Ovary (tissue), 7 donors: ENCODE measurements at regions not wholly inside any gene's neighbourhood (a gene's known extent, or its start where the extent isn't known, plus 50 kb on each side); places are given as distances from the start of the nearest gene placed in this dataset.

ENCODE experiments used
- DNase-seq, 5 donors: peaks; one replicate each; pipeline ENCODE4 v3.0.0-alpha.2; 2019 to 2020
- H3K27ac ChIP-seq, 2 donors: fragments of 200-600 bp; one replicate each; pipeline versions ENCODE4 v1.5.1 to v1.8.0; 2019 to 2022
- H3K27me3 ChIP-seq: fragments of 200-600 bp; one replicate; pipeline ENCODE4 v1.8.0; 2022
- H3K36me3 ChIP-seq: fragments of 200-600 bp; sonication (generic); one replicate; pipeline ENCODE4 v1.5.1; 2019
- H3K4me1 ChIP-seq: one replicate; pipeline ENCODE4 v1.8.1; 2013; ENCODE audit warnings: mild to moderate bottlenecking, moderate library complexity; ENCODE audit not compliant: insufficient read depth
- H3K4me3 ChIP-seq: fragments of 200-600 bp; sonication (generic); one replicate; pipeline ENCODE4 v1.5.1; 2017
- H3K9me3 ChIP-seq, 2 donors: fragments of 200-600 bp in 1 of 2; sonication (generic) in 1 of 2; one replicate each; pipeline versions ENCODE4 v1.5.1 to v1.8.1; 2013 to 2019; ENCODE audit warnings: mild to moderate bottlenecking in 1 of 2, moderate library complexity in 1 of 2
- CTCF ChIP-seq, 3 donors: fragments of 450-650 bp in 2 of 3; fragments of 200-600 bp in 1 of 3; IDR thresholded peaks; one replicate each; pipeline versions ENCODE4 v1.5.1 to v1.8.0; 2016 to 2022; ENCODE audit warnings: antibody characterized with exemption in 3 of 3, mild to moderate bottlenecking in 1 of 3
- EP300 ChIP-seq: sonication (generic); formaldehyde crosslinking; IDR thresholded peaks from one replicate; pipeline ENCODE4 v1.6.1; 2017; ENCODE audit warnings: antibody characterized with exemption
- POLR2A ChIP-seq: fragments of 450-650 bp; IDR thresholded peaks from one replicate; pipeline ENCODE4 v1.6.1; 2017; ENCODE audit warnings: antibody characterized with exemption, mild to moderate bottlenecking, moderate library complexity
- WGBS, 3 donors: extraction: QIAGEN DNeasy Blood & Tissue Kit in 1 of 3; methylation state at CpG; one replicate each; pipeline versions ENCODE4 v1.1.5 to v1.1.7; 2013 to 2017; 5-methylcytosine and 5-hydroxymethylcytosine counted together
- intact Hi-C, 4 donors: fragments of 100-400 bp; cut with DNase I; formaldehyde crosslinking; loops; one replicate each; pipeline versions ENCODE4 v1.11.0 to v1.15.1; 2022 to 2023
- donor health status: DM: no; HTN: no; CAD: no; lungs with moderate emphysema.
- donor health status: DM: no; HTN: no; CAD: no.
- donor health status: Bipolar disorder and iron deficiency.
- donor health status: DM: no; HTN: no; CAD: no.
- donor health status: DM: yes; HTN: yes; CAD: no.

GRCh38 chr7:61576-62360 is 130.6 kb upstream of the FAM20C start:
- WGBS, 3 donors, result 76 to 87% (median 81%) methylated on average over 18 of the region's 18 CpGs
- no peaks in the 10 kb centered on the region for H3K4me1 ChIP-seq
- H3K27ac ChIP-seq, result no peak overlapping the region
- peak in 2 of 5 donors; percentile 13 to 22 for DNase-seq
- intact Hi-C loops, result no loop called here
- no peaks in the 10 kb centered on the region for H3K9me3 ChIP-seq
- no peaks in the 10 kb centered on the region for H3K36me3 ChIP-seq
- no peak for TF ChIP-seq EP300
- no peak for TF ChIP-seq POLR2A
- TF ChIP-seq CTCF (IDR thresholded peaks at IDR 0.05), result no peak
- no peaks in the 10 kb centered on the region for H3K27me3 ChIP-seq
- H3K4me3 ChIP-seq, result no peak overlapping the region

- Histone ChIP-seq H3K27me3 (no peaks in the 10 kb centered on the region), H3K4me3 (no peak overlapping the region), H3K9me3 (no peaks in the 10 kb centered on the region), H3K4me1 (no peaks in the 10 kb centered on the region), H3K36me3 (no peaks in the 10 kb centered on the region), H3K27ac (no peak overlapping the region)
- intact Hi-C loops, result no loop called here
- WGBS, 3 donors, result 92 to 95% (median 92%) methylated on average over 26 of the region's 26 CpGs
- TF ChIP-seq POLR2A (no peak), CTCF (IDR thresholded peaks at IDR 0.05) (no peak), EP300 (no peak)
- peak in 2 of 5 donors; percentile 10 to 29 for DNase-seq
Measured at GRCh38 chr7:62361-63116, 129.8 kb upstream of the FAM20C start.

GRCh38 chr7:63117-63480 is 129.3 kb upstream of the FAM20C start:
- no peaks in the 10 kb centered on the region for H3K36me3 ChIP-seq
- H3K27me3 ChIP-seq, result no peaks in the 10 kb centered on the region
- TF ChIP-seq POLR2A (no peak), EP300 (no peak), CTCF (IDR thresholded peaks at IDR 0.05) (no peak)
- H3K9me3 ChIP-seq, result no peaks in the 10 kb centered on the region
- no peak overlapping the region for H3K4me3 ChIP-seq
- intact Hi-C loops, result no loop called here
- 80 to 87% (median 86%) methylated on average over 5 of the region's 5 CpGs for WGBS, 3 donors
- no peak overlapping the region for H3K27ac ChIP-seq
- no peaks in the 10 kb centered on the region for H3K4me1 ChIP-seq
- peak in 2 of 5 donors; percentile 34 to 40 for DNase-seq

GRCh38 chr7:63521-64021 is 128.8 kb upstream of the FAM20C start:
- Histone ChIP-seq H3K4me3 (no peak overlapping the region), H3K36me3 (no peaks in the 10 kb centered on the region), H3K9me3 (no peaks in the 10 kb centered on the region), H3K4me1 (no peaks in the 10 kb centered on the region), H3K27ac (no peak overlapping the region), H3K27me3 (no peaks in the 10 kb centered on the region)
- DNase-seq, result peak in 2 of 5 donors; percentile 19 to 29
- 64 to 67% (median 66%) methylated on average over 11 of the region's 11 CpGs for WGBS, 3 donors
- TF ChIP-seq CTCF (IDR thresholded peaks at IDR 0.05) (no peak), EP300 (no peak), POLR2A (no peak)
- intact Hi-C loops, result no loop called here
